ENCODE measurements at regions not wholly inside any gene's neighbourhood (a gene's known extent, or its start where the extent isn't known, plus 50 kb on each side); places are given as distances from the start of the nearest gene placed in this dataset.

GRCh38 chr2:38192046-38192445 lies 116.1 kb upstream of the CYP1B1 start (continued):
- no peak for TF ChIP-seq ETS1 (IDR thresholded peaks at IDR 0.05)
- TF ChIP-seq REST (IDR thresholded peaks at IDR 0.05; ENCODE audit: unreplicated experiment): no peak
- no peak for TF ChIP-seq EZH2phosphoT487 (IDR thresholded peaks at IDR 0.05; ENCODE audit: unreplicated experiment)
- no peak for TF ChIP-seq EZH2 (IDR thresholded peaks at IDR 0.05; ENCODE audit: low read depth, unreplicated experiment)
- TF ChIP-seq CREB1 (CRISPR knock-in tag; IDR thresholded peaks at IDR 0.05; ENCODE audit: low read depth): no peak

GRCh38 chr2:38191516-38191915 lies 115.6 kb upstream of the CYP1B1 start:
- ATAC-seq: no peak
- Mint-ChIP-seq H3K4me1 (peaks cover 13% of the 10 kb centered on the region), H3K4me3 (no peak overlapping the region), H3K27ac (no peak overlapping the region), H3K27me3 (ENCODE audit: insufficient read depth, low read depth, poor library complexity) (peaks cover 3% of the 10 kb centered on the region), H3K9me3 (no peaks in the 10 kb centered on the region), H3K36me3 (ENCODE audit: low read depth) (no peaks in the 10 kb centered on the region)
- H3K9me2 ChIP-seq (ENCODE audit: insufficient read depth): peaks cover 8% of the 10 kb centered on the region
- no peaks in the 10 kb centered on the region for H3K36me3 ChIP-seq (ENCODE audit: insufficient read depth)
- H3K27me3 ChIP-seq (ENCODE audit: insufficient read depth): no peaks in the 10 kb centered on the region
- H4K20me1 ChIP-seq (replicated peaks; ENCODE audit: insufficient read depth): no peaks in the 10 kb centered on the region; the same call in 1 of the 2 replicates
- peaks cover 12% of the 10 kb centered on the region; the same call in 1 of the 2 replicates for H3K4me1 ChIP-seq (ENCODE audit: insufficient read depth)
- H2AFZ ChIP-seq: no peak overlapping the region
- no peak overlapping the region for H3K4me3 ChIP-seq
- DNase-seq (ENCODE audit: low spot score): no peak
- H3K79me2 ChIP-seq (replicated peaks; ENCODE audit: insufficient read depth): no peaks in the 10 kb centered on the region
- H3K4me2 ChIP-seq: no peak overlapping the region
- no peaks in the 10 kb centered on the region for H3F3A ChIP-seq (replicated peaks; ENCODE audit: low read depth)
- H3K27ac ChIP-seq (ENCODE audit: low read depth): no peak overlapping the region
- TF ChIP-seq JUNB (IDR thresholded peaks at IDR 0.05; ENCODE audit: unreplicated experiment): no peak
- no peak for TF ChIP-seq ZNF114 (CRISPR knock-in tag; IDR thresholded peaks at IDR 0.05)
- TF ChIP-seq CREB1 (CRISPR knock-in tag; IDR thresholded peaks at IDR 0.05; ENCODE audit: low read depth): no peak
- TF ChIP-seq NANOG (IDR thresholded peaks at IDR 0.05; ENCODE audit: borderline replicate concordance): no peak
- no peak for TF ChIP-seq ZNF331 (CRISPR knock-in tag; IDR thresholded peaks at IDR 0.05; ENCODE audit: low read depth)
- no peak for TF ChIP-seq REST (IDR thresholded peaks at IDR 0.05; ENCODE audit: unreplicated experiment)
- TF ChIP-seq STAT1 (IDR thresholded peaks at IDR 0.05; ENCODE audit: unreplicated experiment): no peak
- no peak for TF ChIP-seq ETS1 (IDR thresholded peaks at IDR 0.05)
- TF ChIP-seq POLR2AphosphoS5 (IDR thresholded peaks at IDR 0.05; ENCODE audit: low read depth): no peak
- no peak for TF ChIP-seq CTCF (conservative IDR thresholded peaks at IDR 0.05; ENCODE audit: low read depth in 2 of 2)

Data from GM23338 (cell line).